ENCODE measurements at regions not wholly inside any gene's neighbourhood (a gene's known extent, or its start where the extent isn't known, plus 50 kb on each side); places are given as distances from the start of the nearest gene placed in this dataset.

- H3K9ac ChIP-seq (ENCODE audit: low read length): no peak overlapping the region
- H4K91ac ChIP-seq (ENCODE audit: low read length): no peak overlapping the region
- no peak overlapping the region for H3K4ac ChIP-seq (ENCODE audit: low read depth in 1 of 2, low read length in 2 of 2)
- no peaks in the 10 kb centered on the region for H3K4me1 ChIP-seq (ENCODE audit: control insufficient read depth, insufficient read depth, low read depth, low read length)
- H3K14ac ChIP-seq (ENCODE audit: low read length in 2 of 2): no peak overlapping the region
- H4K8ac ChIP-seq (ENCODE audit: low read length): no peak overlapping the region
- no peak overlapping the region for H2AFZ ChIP-seq (ENCODE audit: low read depth, low read length)
- WGBS: no CpG with 5 or more reads among the region's 1 CpG
- no peaks in the 10 kb centered on the region for H3K27me3 ChIP-seq (ENCODE audit: control insufficient read depth in 1 of 2, insufficient read depth in 1 of 2, low read length in 2 of 2)
- no peak overlapping the region for H3K18ac ChIP-seq (ENCODE audit: low read depth in 1 of 2, low read length in 2 of 2)
- no peaks in the 10 kb centered on the region for H3K79me1 ChIP-seq (replicated peaks; ENCODE audit: low read length, poor library complexity, severe bottlenecking)
- H2BK120ac ChIP-seq (ENCODE audit: low read depth, low read length): no peak overlapping the region
- no peaks in the 10 kb centered on the region for H3K9me3 ChIP-seq (ENCODE audit: control insufficient read depth, low read length)
- no peak overlapping the region for H2AK5ac ChIP-seq (ENCODE audit: low read length, severe bottlenecking)
- H3K4me2 ChIP-seq (ENCODE audit: low read length, poor library complexity, severe bottlenecking): no peak overlapping the region
- no peak overlapping the region for H2BK12ac ChIP-seq (ENCODE audit: low read length in 2 of 2)
- H2BK15ac ChIP-seq (ENCODE audit: low read depth, poor library complexity, severe bottlenecking): no peak overlapping the region
- no peak overlapping the region for H3K23ac ChIP-seq (ENCODE audit: low read length in 2 of 2)
- H2BK5ac ChIP-seq (ENCODE audit: low read depth, low read length, poor library complexity, severe bottlenecking): no peak overlapping the region
- H3K27ac ChIP-seq (ENCODE audit: low read length, poor library complexity, severe bottlenecking): no peak overlapping the region
- no peaks in the 10 kb centered on the region for H3K36me3 ChIP-seq (ENCODE audit: control insufficient read depth in 1 of 2, insufficient read depth in 2 of 2, low read depth in 1 of 2, low read length in 2 of 2)
- DNase-seq: no peak
- H3K4me3 ChIP-seq (ENCODE audit: insufficient read depth in 1 of 2, low read depth in 1 of 2, low read length in 2 of 2): no peak overlapping the region
These were observed 187.3 kb downstream of the SUCNR1 start for GRCh38 chr3:152060701-152061100.

- Histone ChIP-seq H4K91ac (ENCODE audit: low read length) (no peak overlapping the region), H3K79me1 (replicated peaks; ENCODE audit: low read length, poor library complexity, severe bottlenecking) (no peaks in the 10 kb centered on the region), H2BK12ac (ENCODE audit: low read length in 2 of 2) (no peak overlapping the region), H3K18ac (ENCODE audit: low read depth in 1 of 2, low read length in 2 of 2) (no peak overlapping the region), H3K4ac (ENCODE audit: low read depth in 1 of 2, low read length in 2 of 2) (no peak overlapping the region), H3K4me2 (ENCODE audit: low read length, poor library complexity, severe bottlenecking) (no peak overlapping the region), H3K27ac (ENCODE audit: low read length, poor library complexity, severe bottlenecking) (no peak overlapping the region), H2BK5ac (ENCODE audit: low read depth, low read length, poor library complexity, severe bottlenecking) (no peak overlapping the region), H3K36me3 (ENCODE audit: control insufficient read depth in 1 of 2, insufficient read depth in 2 of 2, low read depth in 1 of 2, low read length in 2 of 2) (no peaks in the 10 kb centered on the region), H3K9ac (ENCODE audit: low read length) (no peak overlapping the region), H3K4me3 (ENCODE audit: insufficient read depth in 1 of 2, low read depth in 1 of 2, low read length in 2 of 2) (no peak overlapping the region), H2BK15ac (ENCODE audit: low read depth, poor library complexity, severe bottlenecking) (no peak overlapping the region), H2AK5ac (ENCODE audit: low read length, severe bottlenecking) (no peak overlapping the region), H4K8ac (ENCODE audit: low read length) (no peak overlapping the region), H2BK120ac (ENCODE audit: low read depth, low read length) (no peak overlapping the region), H3K23ac (ENCODE audit: low read length in 2 of 2) (no peak overlapping the region), H3K4me1 (ENCODE audit: control insufficient read depth, insufficient read depth, low read depth, low read length) (no peaks in the 10 kb centered on the region), H2AFZ (ENCODE audit: low read depth, low read length) (no peak overlapping the region), H3K14ac (ENCODE audit: low read length in 2 of 2) (no peak overlapping the region), H3K9me3 (ENCODE audit: control insufficient read depth, low read length) (no peaks in the 10 kb centered on the region), H3K27me3 (ENCODE audit: control insufficient read depth in 1 of 2, insufficient read depth in 1 of 2, low read length in 2 of 2) (no peaks in the 10 kb centered on the region)
- no CpG with 5 or more reads among the region's 1 CpG for WGBS
- DNase-seq: no peak
These were observed 187.9 kb downstream of the SUCNR1 start for GRCh38 chr3:152061296-152061695.

- H2BK15ac ChIP-seq (ENCODE audit: low read depth, poor library complexity, severe bottlenecking): no peak overlapping the region
- no peaks in the 10 kb centered on the region for H3K36me3 ChIP-seq (ENCODE audit: control insufficient read depth in 1 of 2, insufficient read depth in 2 of 2, low read depth in 1 of 2, low read length in 2 of 2)
- DNase-seq: no peak
- no peak overlapping the region for H2BK120ac ChIP-seq (ENCODE audit: low read depth, low read length)
- H3K23ac ChIP-seq (ENCODE audit: low read length in 2 of 2): no peak overlapping the region
- no peak overlapping the region for H4K91ac ChIP-seq (ENCODE audit: low read length)
- no peak overlapping the region for H2BK5ac ChIP-seq (ENCODE audit: low read depth, low read length, poor library complexity, severe bottlenecking)
- H3K4me2 ChIP-seq (ENCODE audit: low read length, poor library complexity, severe bottlenecking): no peak overlapping the region
- H3K18ac ChIP-seq (ENCODE audit: low read depth in 1 of 2, low read length in 2 of 2): no peak overlapping the region
- H2AFZ ChIP-seq (ENCODE audit: low read depth, low read length): no peak overlapping the region
- H2AK5ac ChIP-seq (ENCODE audit: low read length, severe bottlenecking): no peak overlapping the region
- H3K79me1 ChIP-seq (replicated peaks; ENCODE audit: low read length, poor library complexity, severe bottlenecking): no peaks in the 10 kb centered on the region
- no peaks in the 10 kb centered on the region for H3K27me3 ChIP-seq (ENCODE audit: control insufficient read depth in 1 of 2, insufficient read depth in 1 of 2, low read length in 2 of 2)
- no peak overlapping the region for H4K8ac ChIP-seq (ENCODE audit: low read length)
- no peak overlapping the region for H3K27ac ChIP-seq (ENCODE audit: low read length, poor library complexity, severe bottlenecking)
- no peak overlapping the region for H3K9ac ChIP-seq (ENCODE audit: low read length)
- H3K14ac ChIP-seq (ENCODE audit: low read length in 2 of 2): no peak overlapping the region
- no peaks in the 10 kb centered on the region for H3K4me1 ChIP-seq (ENCODE audit: control insufficient read depth, insufficient read depth, low read depth, low read length)
- H2BK12ac ChIP-seq (ENCODE audit: low read length in 2 of 2): no peak overlapping the region
- H3K4ac ChIP-seq (ENCODE audit: low read depth in 1 of 2, low read length in 2 of 2): no peak overlapping the region
- H3K9me3 ChIP-seq (ENCODE audit: control insufficient read depth, low read length): peaks cover 31% of the 10 kb centered on the region
- no peak overlapping the region for H3K4me3 ChIP-seq (ENCODE audit: insufficient read depth in 1 of 2, low read depth in 1 of 2, low read length in 2 of 2)
These were observed 196.4 kb downstream of the SUCNR1 start for GRCh38 chr3:152069871-152070270.

- H3K9ac ChIP-seq (ENCODE audit: low read length): no peak overlapping the region
- H3K9me3 ChIP-seq (ENCODE audit: control insufficient read depth, low read length): peaks cover 31% of the 10 kb centered on the region
- H2BK15ac ChIP-seq (ENCODE audit: low read depth, poor library complexity, severe bottlenecking): no peak overlapping the region
- no peak overlapping the region for H3K4ac ChIP-seq (ENCODE audit: low read depth in 1 of 2, low read length in 2 of 2)
- no peak for DNase-seq
- H2BK5ac ChIP-seq (ENCODE audit: low read depth, low read length, poor library complexity, severe bottlenecking): no peak overlapping the region
- H3K4me1 ChIP-seq (ENCODE audit: control insufficient read depth, insufficient read depth, low read depth, low read length): no peaks in the 10 kb centered on the region
- H2AK5ac ChIP-seq (ENCODE audit: low read length, severe bottlenecking): no peak overlapping the region
- no peak overlapping the region for H3K4me3 ChIP-seq (ENCODE audit: insufficient read depth in 1 of 2, low read depth in 1 of 2, low read length in 2 of 2)
- H3K18ac ChIP-seq (ENCODE audit: low read depth in 1 of 2, low read length in 2 of 2): no peak overlapping the region
- H3K4me2 ChIP-seq (ENCODE audit: low read length, poor library complexity, severe bottlenecking): no peak overlapping the region
- no peaks in the 10 kb centered on the region for H3K27me3 ChIP-seq (ENCODE audit: control insufficient read depth in 1 of 2, insufficient read depth in 1 of 2, low read length in 2 of 2)
- H4K91ac ChIP-seq (ENCODE audit: low read length): no peak overlapping the region
- no peak overlapping the region for H2BK120ac ChIP-seq (ENCODE audit: low read depth, low read length)
- 97% methylated on average over 3 of the region's 3 CpGs for WGBS
- no peak overlapping the region for H2AFZ ChIP-seq (ENCODE audit: low read depth, low read length)
- no peak overlapping the region for H4K8ac ChIP-seq (ENCODE audit: low read length)
- H3K23ac ChIP-seq (ENCODE audit: low read length in 2 of 2): no peak overlapping the region
- no peak overlapping the region for H3K14ac ChIP-seq (ENCODE audit: low read length in 2 of 2)
- H3K36me3 ChIP-seq (ENCODE audit: control insufficient read depth in 1 of 2, insufficient read depth in 2 of 2, low read depth in 1 of 2, low read length in 2 of 2): no peaks in the 10 kb centered on the region
- H2BK12ac ChIP-seq (ENCODE audit: low read length in 2 of 2): no peak overlapping the region
- no peaks in the 10 kb centered on the region for H3K79me1 ChIP-seq (replicated peaks; ENCODE audit: low read length, poor library complexity, severe bottlenecking)
- no peak overlapping the region for H3K27ac ChIP-seq (ENCODE audit: low read length, poor library complexity, severe bottlenecking)
These were observed 197.4 kb upstream of the MBNL1 start for GRCh38 chr3:152071315-152071714.
